ENCODE measurements at regions not wholly inside any gene's neighbourhood (a gene's known extent, or its start where the extent isn't known, plus 50 kb on each side); places are given as distances from the start of the nearest gene placed in this dataset.
"Not testable (repeated sequence)": the region's sequence is repeated elsewhere in the genome, so short reads cannot be mapped to it uniquely, and the experiment has no call there.

DNA sequence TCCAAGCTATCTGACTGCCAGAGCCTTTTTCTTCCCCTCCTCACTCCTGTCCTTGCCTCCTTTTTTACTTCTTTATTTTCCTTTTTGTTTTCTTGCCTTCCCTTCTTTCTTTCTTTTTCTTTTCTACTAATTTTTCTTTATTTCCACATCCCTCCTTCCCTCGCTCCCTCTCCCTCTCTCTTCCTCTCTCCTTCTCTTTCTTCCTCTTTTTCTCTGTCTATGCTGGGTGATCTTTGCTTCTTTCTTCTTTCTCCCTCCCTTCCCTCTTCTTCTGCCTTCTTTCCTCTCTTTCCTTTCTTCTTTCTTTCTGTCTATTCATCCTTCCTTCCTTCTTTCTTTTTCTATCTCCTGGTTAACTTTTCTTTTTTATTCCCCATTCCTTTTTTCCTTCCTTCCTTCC, 564.8 kb downstream of the NSUN3 start:
- H3K36me3 Mint-ChIP-seq (ENCODE audit: insufficient read depth) = no peaks in the 10 kb centered on the region
- H3K4me1 Mint-ChIP-seq (ENCODE audit: low read depth) = peaks cover 6% of the 10 kb centered on the region
- no peaks in the 10 kb centered on the region for H3K27me3 Mint-ChIP-seq
- no peak overlapping the region for H3K4me3 Mint-ChIP-seq (ENCODE audit: low read depth)
- DNase-seq (ENCODE audit: low spot score, unreplicated experiment) = no peak
- H3K9me3 Mint-ChIP-seq (ENCODE audit: low read depth) = peaks cover 6% of the 10 kb centered on the region
- H3K27ac Mint-ChIP-seq = no peak overlapping the region
- TF ChIP-seq, protein P1, sequence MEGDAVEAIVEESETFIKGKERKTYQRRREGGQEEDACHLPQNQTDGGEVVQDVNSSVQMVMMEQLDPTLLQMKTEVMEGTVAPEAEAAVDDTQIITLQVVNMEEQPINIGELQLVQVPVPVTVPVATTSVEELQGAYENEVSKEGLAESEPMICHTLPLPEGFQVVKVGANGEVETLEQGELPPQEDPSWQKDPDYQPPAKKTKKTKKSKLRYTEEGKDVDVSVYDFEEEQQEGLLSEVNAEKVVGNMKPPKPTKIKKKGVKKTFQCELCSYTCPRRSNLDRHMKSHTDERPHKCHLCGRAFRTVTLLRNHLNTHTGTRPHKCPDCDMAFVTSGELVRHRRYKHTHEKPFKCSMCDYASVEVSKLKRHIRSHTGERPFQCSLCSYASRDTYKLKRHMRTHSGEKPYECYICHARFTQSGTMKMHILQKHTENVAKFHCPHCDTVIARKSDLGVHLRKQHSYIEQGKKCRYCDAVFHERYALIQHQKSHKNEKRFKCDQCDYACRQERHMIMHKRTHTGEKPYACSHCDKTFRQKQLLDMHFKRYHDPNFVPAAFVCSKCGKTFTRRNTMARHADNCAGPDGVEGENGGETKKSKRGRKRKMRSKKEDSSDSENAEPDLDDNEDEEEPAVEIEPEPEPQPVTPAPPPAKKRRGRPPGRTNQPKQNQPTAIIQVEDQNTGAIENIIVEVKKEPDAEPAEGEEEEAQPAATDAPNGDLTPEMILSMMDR (IDR thresholded peaks at IDR 0.05; ENCODE audit: unreplicated experiment) = no peak

DNA sequence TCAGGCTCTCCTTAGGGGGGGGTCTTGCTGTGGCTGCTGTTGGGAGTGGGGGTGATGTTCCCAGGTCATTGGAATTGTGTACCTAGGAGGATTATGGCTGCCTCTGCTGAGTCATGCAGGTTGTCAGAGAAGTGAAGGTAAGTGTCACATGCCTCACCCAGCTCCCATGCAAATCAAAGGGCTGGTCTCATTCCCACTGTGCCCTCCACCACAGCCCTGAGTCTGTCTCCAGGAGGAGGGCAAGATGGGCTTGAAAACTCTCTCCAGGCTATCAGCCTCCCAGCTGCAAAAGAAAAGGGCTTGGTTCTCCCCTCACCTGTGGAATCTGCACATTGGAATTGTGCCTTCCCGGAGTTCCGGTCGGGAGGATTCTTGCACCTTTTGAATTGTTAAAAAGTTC, 580.5 kb downstream of the NSUN3 start:
- no peak for DNase-seq (ENCODE audit: low spot score, unreplicated experiment)
- TF ChIP-seq, protein P1 (IDR thresholded peaks at IDR 0.05; ENCODE audit: unreplicated experiment) = no peak
- H3K9me3 Mint-ChIP-seq (ENCODE audit: low read depth) = peaks cover 49% of the 10 kb centered on the region
- H3K36me3 Mint-ChIP-seq (ENCODE audit: insufficient read depth) = peaks cover 16% of the 10 kb centered on the region
- H3K4me1 Mint-ChIP-seq (ENCODE audit: low read depth) = no peaks in the 10 kb centered on the region
- no peaks in the 10 kb centered on the region for H3K27me3 Mint-ChIP-seq
- H3K27ac Mint-ChIP-seq = no peak overlapping the region
- H3K4me3 Mint-ChIP-seq (ENCODE audit: low read depth) = no peak overlapping the region

DNA sequence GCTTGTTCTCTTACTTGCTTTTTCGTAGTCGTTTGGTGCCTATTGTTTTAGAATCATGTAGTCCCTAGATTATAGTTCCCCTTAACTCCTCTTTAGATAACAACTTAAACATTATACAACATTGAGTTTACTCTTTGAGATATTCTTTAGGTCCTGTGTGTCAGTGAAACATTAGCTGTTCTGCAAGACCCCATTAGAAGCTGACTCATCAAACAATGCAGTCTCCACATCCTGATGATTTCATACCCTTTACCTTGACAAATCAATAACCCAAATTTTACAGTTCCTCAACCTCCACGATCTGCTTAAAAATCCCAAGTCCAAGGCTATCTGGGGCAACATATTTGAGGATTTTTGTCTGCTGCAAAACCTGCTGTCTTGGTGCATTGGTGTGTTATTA, 582.9 kb downstream of the NSUN3 start:
- Mint-ChIP-seq H3K27me3 (no peaks in the 10 kb centered on the region), H3K36me3 (ENCODE audit: insufficient read depth) (peaks cover 21% of the 10 kb centered on the region), H3K27ac (no peak overlapping the region), H3K9me3 (ENCODE audit: low read depth) (peaks cover 35% of the 10 kb centered on the region), H3K4me1 (ENCODE audit: low read depth) (peaks cover 19% of the 10 kb centered on the region), H3K4me3 (ENCODE audit: low read depth) (no peak overlapping the region)
- DNase-seq (ENCODE audit: low spot score, unreplicated experiment) = no peak
- TF ChIP-seq, protein P1 (IDR thresholded peaks at IDR 0.05; ENCODE audit: unreplicated experiment) = no peak

DNA sequence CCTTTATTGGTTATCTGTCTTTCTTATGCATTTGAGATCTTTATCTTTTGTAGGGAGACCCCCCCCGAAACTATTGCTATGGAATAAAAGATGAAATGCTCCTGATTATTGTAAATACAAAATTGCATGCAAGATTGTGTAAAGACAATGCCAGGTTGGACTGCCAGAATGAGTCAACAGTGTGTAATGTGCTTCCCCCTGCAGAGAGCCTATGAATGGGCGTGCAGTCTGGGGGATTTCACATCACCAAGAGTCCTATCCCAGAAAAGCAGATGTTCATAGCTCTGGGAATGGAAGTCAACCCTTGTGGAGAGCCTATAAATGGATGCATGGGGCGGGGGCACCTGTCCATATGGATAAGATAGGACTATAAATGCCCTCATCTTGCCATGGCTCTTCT, 584.3 kb downstream of the NSUN3 start:
- no peak overlapping the region for H3K4me3 Mint-ChIP-seq (ENCODE audit: low read depth)
- H3K27me3 Mint-ChIP-seq = no peaks in the 10 kb centered on the region
- peaks cover 19% of the 10 kb centered on the region for H3K4me1 Mint-ChIP-seq (ENCODE audit: low read depth)
- DNase-seq (ENCODE audit: low spot score, unreplicated experiment) = no peak
- no peak overlapping the region for H3K27ac Mint-ChIP-seq
- H3K9me3 Mint-ChIP-seq (ENCODE audit: low read depth) = peaks cover 35% of the 10 kb centered on the region
- TF ChIP-seq, protein P1 (IDR thresholded peaks at IDR 0.05; ENCODE audit: unreplicated experiment) = no peak
- peaks cover 20% of the 10 kb centered on the region for H3K36me3 Mint-ChIP-seq (ENCODE audit: insufficient read depth)

DNA sequence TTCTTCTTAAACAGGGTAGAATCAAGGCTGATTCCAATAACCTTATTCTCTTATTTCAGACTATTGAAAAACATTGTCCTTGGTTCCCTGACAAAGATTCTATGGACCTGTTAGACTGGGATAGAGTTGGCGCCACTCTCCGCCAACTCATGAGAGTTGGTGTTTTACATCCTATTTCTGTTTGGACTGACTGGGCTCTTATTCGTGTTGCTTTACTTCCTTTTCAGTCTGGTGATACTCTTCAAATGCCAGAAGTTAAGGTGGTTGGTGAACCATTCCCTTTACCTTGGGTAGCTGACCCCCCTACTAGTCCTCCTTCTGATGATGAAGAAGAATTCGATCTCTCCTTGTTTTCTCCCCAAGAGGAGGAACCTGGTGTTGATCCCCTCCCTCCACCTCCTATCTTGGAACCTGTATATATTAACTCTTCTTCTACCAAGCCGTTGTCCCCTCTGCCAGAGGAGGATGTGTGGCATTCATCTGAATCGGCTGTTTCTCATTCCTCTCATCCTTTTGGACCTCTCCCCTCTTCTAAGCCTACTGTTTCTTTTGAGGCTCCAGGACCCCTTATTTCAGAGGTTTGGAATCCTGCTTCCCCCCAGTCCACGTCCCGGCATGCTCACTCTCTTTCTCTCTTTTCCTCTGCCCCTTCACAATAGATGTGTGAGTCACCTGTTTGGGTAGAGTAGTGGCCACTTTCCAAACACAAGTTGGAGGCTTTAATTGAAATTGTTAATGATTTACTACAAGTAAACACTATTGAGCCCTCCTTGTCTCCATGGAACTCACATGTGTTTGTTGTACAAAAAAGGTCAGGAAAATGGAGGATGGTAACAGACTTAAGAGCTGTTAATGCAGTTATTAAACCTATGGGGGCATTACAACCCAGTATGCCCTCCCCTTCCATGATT, 585.7 kb downstream of the NSUN3 start:
- peak overlapping the region; percentile 95 for H3K27ac Mint-ChIP-seq
- not testable (repeated sequence) for H3K27me3 Mint-ChIP-seq; DNase-seq (ENCODE audit: low spot score, unreplicated experiment)
- H3K36me3 Mint-ChIP-seq (ENCODE audit: insufficient read depth) = peaks cover 27% of the 10 kb centered on the region
- peak overlapping the region; percentile 37 for H3K4me3 Mint-ChIP-seq (ENCODE audit: low read depth)
- peaks cover 37% of the 10 kb centered on the region for H3K9me3 Mint-ChIP-seq (ENCODE audit: low read depth)
- H3K4me1 Mint-ChIP-seq (ENCODE audit: low read depth) = peaks cover 23% of the 10 kb centered on the region

DNA sequence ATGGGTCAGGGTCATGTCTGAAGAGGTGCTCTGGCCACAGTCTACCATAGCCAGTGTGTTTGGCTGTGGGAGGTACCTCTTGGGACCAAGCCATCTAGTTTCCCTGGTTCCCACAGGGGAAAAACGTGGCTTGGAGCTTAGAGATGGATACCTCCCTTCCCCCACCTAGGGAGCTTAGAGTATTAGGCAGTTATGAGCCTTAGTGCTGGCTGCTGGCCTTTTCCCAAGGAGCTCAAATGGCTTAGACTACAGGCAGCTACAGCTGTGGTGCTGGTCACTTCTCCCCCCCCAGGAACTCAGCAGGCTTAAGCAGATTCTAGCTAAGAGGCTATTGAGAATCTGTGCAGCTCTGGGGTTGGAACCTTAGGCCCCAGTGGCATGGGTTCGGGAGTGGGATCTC, 591.2 kb downstream of the NSUN3 start:
- Mint-ChIP-seq H3K27me3 (no peaks in the 10 kb centered on the region), H3K36me3 (ENCODE audit: insufficient read depth) (peaks cover 10% of the 10 kb centered on the region), H3K27ac (no peak overlapping the region), H3K4me3 (ENCODE audit: low read depth) (no peak overlapping the region), H3K9me3 (ENCODE audit: low read depth) (peaks cover 27% of the 10 kb centered on the region), H3K4me1 (ENCODE audit: low read depth) (peaks cover 23% of the 10 kb centered on the region)
- DNase-seq (ENCODE audit: low spot score, unreplicated experiment) = no peak
- TF ChIP-seq, protein P1 (IDR thresholded peaks at IDR 0.05; ENCODE audit: unreplicated experiment) = no peak

Measured in progenitor cell of endocrine pancreas (in vitro differentiated cells).